Choroid plexus epithelial cell (primary cell): ENCODE measurements at regions not wholly inside any gene's neighbourhood (a gene's known extent, or its start where the extent isn't known, plus 50 kb on each side); places are given as distances from the start of the nearest gene placed in this dataset.

Experiments
- DNase-seq: peaks from one replicate; pipeline ENCODE4 v3.0.0-alpha.2; 2010; ENCODE audit warnings: low read depth
- H3K4me3 ChIP-seq: 2 replicates; pipeline ENCODE4 v1.5.1; 2011; ENCODE audit warnings: low read depth, mild to moderate bottlenecking, control low read depth, low read length, moderate library complexity
- TF ChIP-seq, protein P1 (sequence below): conservative IDR thresholded peaks from 2 replicates; pipeline ENCODE4 v1.5.1; 2011; ENCODE audit warnings: low read depth, mild to moderate bottlenecking, control low read depth, inconsistent platforms, low read length, moderate library complexity

DNA sequence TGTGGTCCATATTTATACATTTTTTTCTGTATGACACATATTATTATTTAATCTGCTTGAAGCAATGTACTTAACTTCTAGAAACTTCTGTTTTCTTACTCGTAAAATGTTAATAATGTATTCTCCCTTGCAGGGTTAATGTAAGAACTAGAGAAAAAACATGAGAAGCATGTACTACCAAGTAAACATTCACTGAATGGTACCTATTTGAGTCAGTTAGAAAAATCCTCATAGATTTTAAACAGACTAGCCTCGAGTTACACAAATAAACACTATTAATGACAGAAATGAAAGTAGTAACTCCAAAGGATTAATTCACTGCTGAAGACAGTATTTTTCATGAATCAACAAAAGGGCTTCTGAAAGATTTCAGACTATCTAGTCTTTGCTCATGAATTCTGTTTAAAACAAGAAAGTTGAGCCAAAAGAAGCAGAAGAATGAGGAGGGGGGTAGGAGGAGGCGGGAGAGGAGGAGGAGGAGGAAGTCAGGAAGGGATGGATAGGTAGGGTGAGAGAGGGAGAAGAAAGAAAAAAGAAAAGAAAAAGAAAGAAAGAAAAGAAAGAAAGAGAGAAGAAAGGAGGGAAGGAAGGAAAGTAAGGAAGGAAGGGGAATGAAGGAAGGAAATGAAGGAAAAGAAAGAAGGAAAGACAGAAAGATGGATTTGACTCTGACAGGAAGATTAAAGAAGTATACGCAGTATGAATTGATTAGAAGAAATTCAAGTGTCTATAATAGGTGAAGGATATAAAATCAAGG, 68.2 kb upstream of the CCDC91 start:
- TF ChIP-seq, protein P1, sequence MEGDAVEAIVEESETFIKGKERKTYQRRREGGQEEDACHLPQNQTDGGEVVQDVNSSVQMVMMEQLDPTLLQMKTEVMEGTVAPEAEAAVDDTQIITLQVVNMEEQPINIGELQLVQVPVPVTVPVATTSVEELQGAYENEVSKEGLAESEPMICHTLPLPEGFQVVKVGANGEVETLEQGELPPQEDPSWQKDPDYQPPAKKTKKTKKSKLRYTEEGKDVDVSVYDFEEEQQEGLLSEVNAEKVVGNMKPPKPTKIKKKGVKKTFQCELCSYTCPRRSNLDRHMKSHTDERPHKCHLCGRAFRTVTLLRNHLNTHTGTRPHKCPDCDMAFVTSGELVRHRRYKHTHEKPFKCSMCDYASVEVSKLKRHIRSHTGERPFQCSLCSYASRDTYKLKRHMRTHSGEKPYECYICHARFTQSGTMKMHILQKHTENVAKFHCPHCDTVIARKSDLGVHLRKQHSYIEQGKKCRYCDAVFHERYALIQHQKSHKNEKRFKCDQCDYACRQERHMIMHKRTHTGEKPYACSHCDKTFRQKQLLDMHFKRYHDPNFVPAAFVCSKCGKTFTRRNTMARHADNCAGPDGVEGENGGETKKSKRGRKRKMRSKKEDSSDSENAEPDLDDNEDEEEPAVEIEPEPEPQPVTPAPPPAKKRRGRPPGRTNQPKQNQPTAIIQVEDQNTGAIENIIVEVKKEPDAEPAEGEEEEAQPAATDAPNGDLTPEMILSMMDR = no peak
- H3K4me3 ChIP-seq = no peak overlapping the region
- DNase-seq = no peak

DNA sequence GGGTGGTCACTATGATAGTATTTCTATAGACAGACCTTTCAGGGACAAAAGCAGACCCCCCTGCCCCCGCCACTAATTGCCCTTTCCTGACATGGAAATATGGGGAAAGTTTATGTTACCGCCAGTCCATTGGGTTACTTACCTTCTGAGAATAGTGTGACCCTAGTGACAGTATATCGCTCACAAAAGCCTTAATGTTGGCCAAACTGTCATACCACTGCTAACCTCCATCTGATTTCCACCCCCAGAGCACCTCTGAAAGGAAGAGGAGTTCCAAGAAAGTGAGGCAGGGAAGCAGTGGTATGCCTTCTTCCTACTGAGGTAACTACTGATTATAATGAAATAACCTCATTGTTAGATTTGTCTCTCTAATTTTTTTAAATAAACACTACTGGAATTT, 67.5 kb upstream of the CCDC91 start:
- DNase-seq = no peak
- H3K4me3 ChIP-seq = no peak overlapping the region
- TF ChIP-seq, protein P1 = no peak

DNA sequence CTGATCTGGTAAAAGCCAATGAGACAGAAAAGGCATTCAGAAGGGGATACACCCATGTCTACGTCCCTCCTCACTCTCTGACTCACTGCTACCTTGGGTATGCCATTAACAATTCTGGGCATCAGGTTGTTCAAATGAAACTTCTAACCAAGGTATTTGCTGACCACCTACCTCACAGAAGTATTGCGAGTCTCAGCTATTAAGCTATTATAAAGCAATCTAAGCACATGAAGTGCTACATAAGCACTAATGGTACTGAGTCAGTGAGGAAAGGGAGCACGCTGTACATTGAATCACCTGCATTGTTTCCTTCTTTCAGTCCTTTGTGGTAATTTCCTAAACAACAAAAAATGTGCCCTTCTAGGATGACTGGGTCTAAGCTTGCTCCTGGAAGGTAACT, 62.8 kb upstream of the CCDC91 start:
- TF ChIP-seq, protein P1 = no peak
- H3K4me3 ChIP-seq = no peak overlapping the region
- DNase-seq = no peak

DNA sequence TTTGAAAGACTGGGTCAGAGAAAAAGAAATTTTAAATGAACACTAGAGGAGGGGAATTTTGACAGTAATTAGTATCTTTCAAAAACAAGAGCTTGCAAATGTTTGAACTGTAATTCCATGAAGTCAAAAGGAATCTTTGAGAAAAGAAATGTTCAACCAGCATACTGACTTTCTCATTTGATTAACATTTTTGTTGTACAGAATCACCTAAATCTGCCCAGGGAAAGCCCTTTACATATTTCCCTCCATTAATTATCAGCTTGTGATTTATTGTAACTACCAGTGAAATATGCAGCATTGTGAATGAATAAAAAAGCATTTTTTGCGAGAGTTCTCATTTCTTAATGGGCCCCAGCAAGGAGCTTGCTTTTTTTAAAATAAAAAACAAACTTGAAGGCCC, 61.2 kb upstream of the CCDC91 start:
- DNase-seq = no peak
- TF ChIP-seq, protein P1 = no peak
- no peak overlapping the region for H3K4me3 ChIP-seq

DNA sequence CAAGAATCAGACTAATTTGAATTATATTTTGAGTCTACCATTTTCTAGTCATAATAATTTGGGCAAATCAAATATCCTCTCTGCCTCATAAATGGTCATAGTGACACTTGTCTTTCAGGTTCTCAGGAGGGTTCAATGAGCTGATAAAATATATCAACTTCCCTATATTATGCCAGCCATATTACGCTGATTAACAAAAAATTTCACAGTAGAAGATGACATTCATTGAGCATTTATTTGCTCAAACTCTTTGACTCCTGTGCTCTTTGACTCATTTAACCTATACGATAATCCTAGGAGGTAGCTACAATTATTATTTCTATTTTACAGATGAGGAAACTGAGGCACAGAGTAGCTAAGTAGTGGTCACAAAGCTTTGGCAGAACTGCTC, 60.0 kb upstream of the CCDC91 start:
- TF ChIP-seq, protein P1 = no peak
- H3K4me3 ChIP-seq = no peak overlapping the region
- no peak for DNase-seq

DNA sequence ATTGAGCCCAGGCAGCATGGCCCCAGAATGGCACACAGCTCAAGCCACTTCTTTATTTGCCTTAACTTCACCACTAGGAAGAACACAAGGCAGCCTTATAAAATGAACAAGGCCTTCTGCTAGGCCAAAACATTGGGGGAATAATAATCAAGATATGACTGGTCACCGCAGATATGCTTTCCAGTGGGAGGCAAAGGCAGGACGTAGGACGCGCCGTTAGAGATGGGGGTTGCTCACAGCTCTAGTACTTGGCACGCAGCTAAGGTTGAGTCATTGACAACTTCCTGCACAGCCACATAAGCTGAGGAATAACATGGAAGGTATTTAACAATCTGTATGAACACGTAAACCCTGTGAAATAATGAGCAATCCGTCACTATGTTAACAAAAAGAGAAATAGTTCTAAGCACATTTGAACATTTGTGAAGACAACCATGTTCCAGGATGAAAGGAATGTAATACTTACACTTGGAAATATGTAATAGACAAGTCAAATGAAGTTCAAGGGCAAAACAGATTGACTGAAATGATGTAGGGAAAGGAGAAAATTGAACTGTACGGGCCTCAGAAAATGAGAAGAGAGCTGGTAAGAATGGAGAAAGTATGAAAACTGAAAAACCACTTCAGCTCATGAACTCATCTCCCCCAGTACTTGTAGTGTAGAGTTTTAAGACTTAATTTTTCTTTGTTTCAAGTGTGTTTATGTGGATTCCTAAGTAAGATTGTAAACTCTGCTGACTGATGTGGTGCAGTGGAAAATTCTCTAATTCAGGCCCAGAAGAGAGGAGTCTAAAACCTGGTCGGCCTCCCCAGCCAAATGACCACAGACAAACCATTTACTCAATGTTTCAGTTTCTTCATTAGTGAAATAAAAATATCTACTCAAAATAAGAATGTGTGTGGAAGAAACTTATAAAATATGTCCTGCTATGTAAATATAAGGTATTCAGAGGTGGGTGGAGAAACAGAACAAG, 59.3 kb upstream of the CCDC91 start:
- TF ChIP-seq, protein P1 = peak; percentile 10
- H3K4me3 ChIP-seq = no peak overlapping the region
- DNase-seq = peak; percentile 99
